T-cell (primary cell): ENCODE measurements at regions not wholly inside any gene's neighbourhood (a gene's known extent, or its start where the extent isn't known, plus 50 kb on each side); places are given as distances from the start of the nearest gene placed in this dataset.

Source experiments
- ATAC-seq, 4 experiments: fragments of 200-7000 bp in 3 of 4; fragments of 150-1000 bp in 1 of 4; cut with Tn5 transposase; replicated peaks in 1 of 4; 1 replicate in 3 of 4; 2 replicates in 1 of 4; pipeline ENCODE4 v1.10.0; 2021; ENCODE audit warnings: moderate library complexity in 3 of 4, mild to moderate bottlenecking in 2 of 4, moderate number of reproducible peaks in 1 of 4
- CTCF ChIA-PET, 2 donors: fragments of 300-600 bp; sonication (Branson Sonifier 250); formaldehyde crosslinking; loops; one replicate each; lab custom pipeline; 2022; ENCODE audit warnings: antibody characterized with exemption in 2 of 2; lab: Charles Lee
- POLR2A ChIA-PET, 2 donors: fragments of 300-600 bp; sonication (Branson Sonifier 250); formaldehyde crosslinking; loops; one replicate each; lab custom pipeline; 2022; ENCODE audit warnings: antibody characterized with exemption in 2 of 2; lab: Charles Lee
- DNase-seq, 35 experiments: peaks; one replicate each; pipeline versions ENCODE4 v3.0.0 to v3.0.0-alpha.2; 2013 to 2023
- H3K27ac ChIP-seq: one replicate; pipeline ENCODE4 v1.5.1; 2013; ENCODE audit warnings: low read length
- H3K27me3 ChIP-seq, 2 experiments: replicated peaks in 1 of 2; 1 replicate in 1 of 2; 2 replicates in 1 of 2; pipeline versions ENCODE4 v1.6.1 to v1.7.0; 2013; ENCODE audit warnings: low read length in 1 of 2, mixed read lengths in 1 of 2; ENCODE audit not compliant: control insufficient read depth in 2 of 2, insufficient read depth in 2 of 2; ENCODE audit errors: extremely low read depth in 1 of 2
- H3K36me3 ChIP-seq, 2 donors: 1 replicate in 1 of 2; 2 replicates in 1 of 2; pipeline versions ENCODE4 v1.6.1 to v1.7.0; 2013; ENCODE audit warnings: low read length in 1 of 2; ENCODE audit not compliant: control insufficient read depth in 2 of 2, insufficient read depth in 1 of 2; ENCODE audit errors: extremely low read depth in 1 of 2
- H3K4me1 ChIP-seq, 2 experiments: 1 replicate in 1 of 2; 2 replicates in 1 of 2; pipeline versions ENCODE4 v1.6.1 to v1.7.0; 2013; ENCODE audit warnings: low read length in 2 of 2, mixed read lengths in 1 of 2; ENCODE audit not compliant: insufficient read depth in 2 of 2, control insufficient read depth in 1 of 2; ENCODE audit errors: extremely low read depth in 1 of 2
- H3K4me3 ChIP-seq, 2 donors: 1 replicate in 1 of 2; 2 replicates in 1 of 2; pipeline versions ENCODE4 v1.5.1 to v1.7.0; 2013; ENCODE audit warnings: mild to moderate bottlenecking in 2 of 2, low read length in 1 of 2, moderate library complexity in 1 of 2; ENCODE audit not compliant: control insufficient read depth in 1 of 2; ENCODE audit errors: extremely low read depth in 1 of 2
- H3K9me3 ChIP-seq: 2 replicates; pipeline ENCODE4 v1.7.0; 2013
- H3K27ac Mint-ChIP-seq, 2 donors: one replicate each; pipeline ENCODE4 v1.8.0; 2020 to 2021; ENCODE audit warnings: mild to moderate bottlenecking in 2 of 2, mixed read lengths in 2 of 2
- H3K27me3 Mint-ChIP-seq, 2 donors: one replicate each; pipeline ENCODE4 v1.8.0; 2021 to 2022; ENCODE audit warnings: mixed read lengths in 2 of 2
- H3K36me3 Mint-ChIP-seq: one replicate; pipeline ENCODE4 v1.8.0; 2021; ENCODE audit warnings: mixed read lengths
- H3K4me1 Mint-ChIP-seq, 3 donors: one replicate each; pipeline ENCODE4 v1.8.0; 2020 to 2022; ENCODE audit warnings: mixed read lengths in 3 of 3, mild to moderate bottlenecking in 1 of 3
- H3K4me3 Mint-ChIP-seq, 3 donors: one replicate each; pipeline ENCODE4 v1.8.0; 2020 to 2022; ENCODE audit warnings: mild to moderate bottlenecking in 3 of 3, mixed read lengths in 3 of 3, moderate library complexity in 3 of 3
- H3K9me3 Mint-ChIP-seq, 3 donors: one replicate each; pipeline ENCODE4 v1.8.0; 2020 to 2022; ENCODE audit warnings: mixed read lengths in 3 of 3
- WGBS: methylation state at CpG from one replicate; pipeline ENCODE4 v1.1.5; 2013; ENCODE audit warnings: missing lambda C conversion rate; ENCODE audit not compliant: insufficient coverage; 5-methylcytosine and 5-hydroxymethylcytosine counted together

- no peak for ATAC-seq
- H3K9me3 ChIP-seq = no peaks in the 10 kb centered on the region
- DNase-seq = no peak
- no peak overlapping the region for H3K4me3 Mint-ChIP-seq
- no peak overlapping the region for H3K4me3 ChIP-seq
- H3K4me1 Mint-ChIP-seq = no peaks in the 10 kb centered on the region
- H3K36me3 Mint-ChIP-seq = no peaks in the 10 kb centered on the region
- no peak overlapping the region for H3K27ac ChIP-seq
- H3K36me3 ChIP-seq = no peaks in the 10 kb centered on the region
- H3K27me3 ChIP-seq = no peaks in the 10 kb centered on the region
- H3K9me3 Mint-ChIP-seq = no peaks in the 10 kb centered on the region
- ChIA-PET POLR2A (no interaction called here), CTCF (no interaction called here)
- no peak overlapping the region for H3K27ac Mint-ChIP-seq
- H3K4me1 ChIP-seq = no peaks in the 10 kb centered on the region
- WGBS = no CpG with 5 or more reads among the region's 4 CpGs
- H3K27me3 Mint-ChIP-seq = peaks cover 2 to 3% of the 10 kb centered on the region in 2 donors
Measured at GRCh38 chr4:13933191-13933590, 305.7 kb upstream of the BOD1L1 start.

GRCh38 chr4:13938299-13938698, 310.8 kb upstream of the BOD1L1 start:
- Mint-ChIP-seq H3K27ac (no peak overlapping the region), H3K27me3 (peaks cover 0 to 2% of the 10 kb centered on the region in 2 donors), H3K9me3 (no peaks in the 10 kb centered on the region), H3K4me1 (no peaks in the 10 kb centered on the region), H3K36me3 (no peaks in the 10 kb centered on the region), H3K4me3 (no peak overlapping the region)
- H3K4me1 ChIP-seq = no peaks in the 10 kb centered on the region
- no peaks in the 10 kb centered on the region for H3K9me3 ChIP-seq
- 60% methylated on average over 1 of the region's 3 CpGs for WGBS
- no peak overlapping the region for H3K27ac ChIP-seq
- POLR2A ChIA-PET = no interaction called here
- ATAC-seq = no peak
- no peaks in the 10 kb centered on the region for H3K36me3 ChIP-seq
- no peak overlapping the region for H3K4me3 ChIP-seq
- H3K27me3 ChIP-seq = no peaks in the 10 kb centered on the region
- CTCF ChIA-PET = no interaction called here
- no peak for DNase-seq

GRCh38 chr4:13940921-13941320, 313.4 kb upstream of the BOD1L1 start:
- Mint-ChIP-seq H3K4me3 (no peak overlapping the region), H3K4me1 (no peaks in the 10 kb centered on the region), H3K27me3 (no peaks in the 10 kb centered on the region), H3K27ac (no peak overlapping the region), H3K36me3 (no peaks in the 10 kb centered on the region), H3K9me3 (no peaks in the 10 kb centered on the region)
- Histone ChIP-seq H3K4me3 (no peak overlapping the region), H3K27me3 (no peaks in the 10 kb centered on the region), H3K36me3 (no peaks in the 10 kb centered on the region), H3K27ac (no peak overlapping the region), H3K9me3 (no peaks in the 10 kb centered on the region), H3K4me1 (no peaks in the 10 kb centered on the region)
- no peak for ATAC-seq
- ChIA-PET CTCF (no interaction called here), POLR2A (no interaction called here)
- no peak for DNase-seq
- 44% methylated on average over 2 of the region's 3 CpGs for WGBS

GRCh38 chr4:13942977-13943376, 315.5 kb upstream of the BOD1L1 start:
- H3K36me3 Mint-ChIP-seq = no peaks in the 10 kb centered on the region
- no peaks in the 10 kb centered on the region for H3K9me3 ChIP-seq
- H3K4me3 ChIP-seq = no peak overlapping the region
- ATAC-seq (no peak), DNase-seq (no peak)
- no peaks in the 10 kb centered on the region for H3K27me3 ChIP-seq
- H3K27ac ChIP-seq = no peak overlapping the region
- ChIA-PET CTCF (no interaction called here), POLR2A (no interaction called here)
- H3K27me3 Mint-ChIP-seq = no peaks in the 10 kb centered on the region
- H3K36me3 ChIP-seq = no peaks in the 10 kb centered on the region
- H3K4me3 Mint-ChIP-seq = no peak overlapping the region
- no peaks in the 10 kb centered on the region for H3K4me1 Mint-ChIP-seq
- no peaks in the 10 kb centered on the region for H3K9me3 Mint-ChIP-seq
- H3K27ac Mint-ChIP-seq = no peak overlapping the region
- WGBS = 100% methylated on average over 1 of the region's 3 CpGs
- no peaks in the 10 kb centered on the region for H3K4me1 ChIP-seq

GRCh38 chr4:13944095-13944511, 316.6 kb upstream of the BOD1L1 start:
- no peak overlapping the region for H3K27ac Mint-ChIP-seq
- WGBS = 86% methylated on average over 9 of the region's 10 CpGs
- no peaks in the 10 kb centered on the region for H3K9me3 Mint-ChIP-seq
- POLR2A ChIA-PET = no interaction called here
- no peaks in the 10 kb centered on the region for H3K9me3 ChIP-seq
- no peaks in the 10 kb centered on the region for H3K27me3 Mint-ChIP-seq
- ATAC-seq (no peak), DNase-seq (no peak)
- H3K4me1 ChIP-seq = no peaks in the 10 kb centered on the region
- no peaks in the 10 kb centered on the region for H3K36me3 ChIP-seq
- no peaks in the 10 kb centered on the region for H3K36me3 Mint-ChIP-seq
- CTCF ChIA-PET = no interaction called here
- no peak overlapping the region for H3K27ac ChIP-seq
- no peak overlapping the region for H3K4me3 ChIP-seq
- H3K4me1 Mint-ChIP-seq = no peaks in the 10 kb centered on the region
- no peaks in the 10 kb centered on the region for H3K27me3 ChIP-seq
- H3K4me3 Mint-ChIP-seq = no peak overlapping the region

DNA sequence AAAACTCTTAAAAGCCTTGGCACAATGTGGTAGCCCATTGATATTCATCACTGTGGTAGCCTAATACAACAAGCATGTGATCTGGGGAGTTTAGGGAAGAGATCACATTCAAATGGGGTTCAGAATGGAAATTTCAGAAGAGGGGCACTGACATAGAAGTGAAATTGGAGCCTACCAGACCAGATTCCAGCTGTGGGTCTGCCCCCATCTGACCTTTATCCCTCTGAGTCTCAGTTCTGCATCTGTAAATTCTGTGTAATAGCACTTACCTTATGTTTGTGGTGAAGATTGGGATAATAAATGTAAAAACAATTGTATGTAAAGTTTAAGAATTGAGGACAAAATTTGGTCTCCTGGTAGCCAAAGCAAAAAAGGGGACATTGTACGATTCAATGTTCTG, 320.4 kb upstream of the BOD1L1 start:
- POLR2A ChIA-PET = no interaction called here
- H3K36me3 ChIP-seq = no peaks in the 10 kb centered on the region
- ATAC-seq (no peak), DNase-seq (no peak)
- no peak overlapping the region for H3K27ac ChIP-seq
- 40% methylated on average over 1 of the region's 1 CpG for WGBS
- no peak overlapping the region for H3K4me3 ChIP-seq
- H3K9me3 ChIP-seq = no peaks in the 10 kb centered on the region
- Mint-ChIP-seq H3K27me3 (no peaks in the 10 kb centered on the region), H3K36me3 (no peaks in the 10 kb centered on the region), H3K27ac (no peak overlapping the region), H3K9me3 (no peaks in the 10 kb centered on the region), H3K4me3 (no peak overlapping the region), H3K4me1 (no peaks in the 10 kb centered on the region)
- H3K4me1 ChIP-seq = no peaks in the 10 kb centered on the region
- CTCF ChIA-PET = no interaction called here
- H3K27me3 ChIP-seq = no peaks in the 10 kb centered on the region

- Histone ChIP-seq H3K27ac (no peak overlapping the region), H3K27me3 (no peaks in the 10 kb centered on the region), H3K4me1 (no peaks in the 10 kb centered on the region), H3K36me3 (no peaks in the 10 kb centered on the region), H3K4me3 (no peak overlapping the region), H3K9me3 (no peaks in the 10 kb centered on the region)
- DNase-seq (no peak), ATAC-seq (no peak)
- H3K36me3 Mint-ChIP-seq = no peaks in the 10 kb centered on the region
- ChIA-PET POLR2A (no interaction called here), CTCF (no interaction called here)
- H3K9me3 Mint-ChIP-seq = no peaks in the 10 kb centered on the region
- WGBS = 75% methylated on average over 2 of the region's 4 CpGs
- no peak overlapping the region for H3K27ac Mint-ChIP-seq
- no peak overlapping the region for H3K4me3 Mint-ChIP-seq
- H3K4me1 Mint-ChIP-seq = no peaks in the 10 kb centered on the region
- H3K27me3 Mint-ChIP-seq = no peaks in the 10 kb centered on the region
Measured at GRCh38 chr4:13950491-13950890, 323.0 kb upstream of the BOD1L1 start.
